Pancreas (tissue), 10 donors: ENCODE measurements at regions not wholly inside any gene's neighbourhood (a gene's known extent, or its start where the extent isn't known, plus 50 kb on each side); places are given as distances from the start of the nearest gene placed in this dataset.

Experiments used
- ATAC-seq, 4 donors: fragments of 200-7000 bp; cut with Tn5 transposase; one replicate each; pipeline versions ENCODE4 v1.8.0 to v1.9.1; 2020; ENCODE audit warnings: mild to moderate bottlenecking in 4 of 4, moderate library complexity in 4 of 4
- DNase-seq, 6 donors: peaks; one replicate each; pipeline ENCODE4 v3.0.0-alpha.2; 2020
- FAIRE-seq: peaks from 2 replicates; lab custom pipeline; 2012; peaks lifted over from hg19 to GRCh38; lab: Jason Lieb, UNC
- H3K27ac ChIP-seq, 4 donors: fragments of 200-600 bp; sonication (generic); 1 replicate in 3 of 4; 2 replicates in 1 of 4; pipeline versions ENCODE4 v1.5.0 to v1.8.0; 2020
- H3K27me3 ChIP-seq, 4 donors: fragments of 200-600 bp; one replicate each; pipeline ENCODE4 v1.8.0; 2021
- H3K36me3 ChIP-seq, 3 donors: fragments of 200-600 bp; sonication (generic) in 1 of 3; one replicate each; pipeline versions ENCODE4 v1.5.0 to v1.8.0; 2020 to 2021
- H3K4me1 ChIP-seq, 3 donors: fragments of 200-600 bp; one replicate each; pipeline ENCODE4 v1.8.0; 2021
- H3K4me3 ChIP-seq, 4 donors: fragments of 200-600 bp; sonication (generic) in 2 of 4; one replicate each; pipeline versions ENCODE4 v1.5.0 to v1.8.0; 2020 to 2021
- H3K9me3 ChIP-seq, 4 donors: fragments of 200-600 bp; one replicate each; pipeline ENCODE4 v1.8.0; 2021
- WGBS, 2 donors: extraction: QIAGEN DNeasy Blood & Tissue Kit; methylation state at CpG; one replicate each; pipeline ENCODE4 v1.1.7; 2013; 5-methylcytosine and 5-hydroxymethylcytosine counted together
- intact Hi-C, 3 donors: fragments of 100-400 bp; cut with DNase I; formaldehyde crosslinking; loops; one replicate each; pipeline versions ENCODE4 v1.11.1 to v1.14.2; 2022
- TF ChIP-seq, protein P1 (sequence below), 4 donors: fragments of 200-600 bp; sonication (generic) in 3 of 4; IDR thresholded peaks; one replicate each; pipeline versions ENCODE4 v1.5.0 to v1.8.0; 2021; ENCODE audit warnings: antibody characterized with exemption in 4 of 4
- donor health status: healthy with polysubstance abuse.
- donor health status: DM: no; HTN: no; CAD: no; lungs with moderate emphysema.
- donor health status: DM: no; HTN: no; CAD: no.
- donor health status: control.
- donor health status: control.
- donor health status: Bipolar disorder and iron deficiency.
- donor health status: DM: yes; HTN: yes; CAD: no.
- donor health status: DM: no; HTN: no; CAD: no.
- donor health status: DM: no; HTN: no; CAD: no.
- donor health status: DM: yes; HTN: yes; CAD: no.

DNA sequence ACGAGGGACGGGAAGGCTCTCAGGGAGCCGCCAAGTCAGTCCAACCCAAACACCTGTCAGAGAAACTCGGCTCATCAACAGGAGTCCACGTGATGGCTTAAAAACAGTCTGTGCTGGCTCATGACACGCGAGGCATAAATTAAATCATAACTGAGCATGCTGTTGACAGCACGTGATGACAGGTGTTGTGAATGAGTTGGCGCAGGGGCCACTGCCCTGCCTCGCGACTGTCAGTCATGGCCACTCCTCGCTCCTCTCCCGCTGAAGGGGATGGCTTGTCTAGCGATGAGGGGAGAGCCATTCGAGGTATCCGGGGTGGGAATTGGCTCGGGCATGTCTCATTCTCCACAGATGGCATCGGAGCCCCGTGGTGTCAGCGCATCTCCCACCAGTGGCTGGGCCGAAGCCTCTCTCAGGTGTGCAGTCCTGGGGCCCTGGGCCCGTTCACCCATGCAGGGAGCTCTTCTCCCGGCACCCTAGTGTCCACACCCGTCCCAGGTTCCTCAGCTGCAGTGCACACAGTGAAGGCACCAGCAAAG is 313.3 kb downstream of the BMP7 start:
- WGBS, 2 donors: 62 to 76% methylated on average over 24 of the region's 24 CpGs
- FAIRE-seq: no peak
- H3K27me3 ChIP-seq: peaks cover 0 to 6% (median 3%) of the 10 kb centered on the region in 4 donors

DNA sequence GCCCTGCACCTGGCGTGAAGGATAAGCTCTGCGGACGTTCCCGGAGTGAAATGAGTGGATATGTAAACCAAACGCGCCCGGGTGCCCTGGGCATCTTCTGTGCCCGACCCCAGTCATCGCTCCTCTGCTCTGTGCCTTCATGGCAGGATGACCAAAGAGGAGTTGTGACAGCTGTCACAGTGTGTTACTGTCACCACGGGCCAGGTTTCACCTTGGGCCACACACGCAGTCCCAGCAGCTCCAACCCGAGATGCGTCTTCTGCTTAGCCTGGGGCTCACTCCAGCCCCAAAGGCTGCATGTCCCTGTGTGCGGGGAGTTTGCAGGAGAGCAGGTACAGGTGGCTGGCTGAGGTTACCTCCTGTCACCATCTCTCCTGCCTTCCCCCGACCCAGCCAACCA is 311.6 kb downstream of the BMP7 start:
- Histone ChIP-seq H3K4me1 (no peaks in the 10 kb centered on the region), H3K27ac (no peak overlapping the region), H3K4me3 (no peak overlapping the region), H3K9me3 (no peaks in the 10 kb centered on the region), H3K27me3 (peaks cover 0 to 6% (median 4%) of the 10 kb centered on the region in 4 donors), H3K36me3 (no peaks in the 10 kb centered on the region)
- TF ChIP-seq, protein P1, sequence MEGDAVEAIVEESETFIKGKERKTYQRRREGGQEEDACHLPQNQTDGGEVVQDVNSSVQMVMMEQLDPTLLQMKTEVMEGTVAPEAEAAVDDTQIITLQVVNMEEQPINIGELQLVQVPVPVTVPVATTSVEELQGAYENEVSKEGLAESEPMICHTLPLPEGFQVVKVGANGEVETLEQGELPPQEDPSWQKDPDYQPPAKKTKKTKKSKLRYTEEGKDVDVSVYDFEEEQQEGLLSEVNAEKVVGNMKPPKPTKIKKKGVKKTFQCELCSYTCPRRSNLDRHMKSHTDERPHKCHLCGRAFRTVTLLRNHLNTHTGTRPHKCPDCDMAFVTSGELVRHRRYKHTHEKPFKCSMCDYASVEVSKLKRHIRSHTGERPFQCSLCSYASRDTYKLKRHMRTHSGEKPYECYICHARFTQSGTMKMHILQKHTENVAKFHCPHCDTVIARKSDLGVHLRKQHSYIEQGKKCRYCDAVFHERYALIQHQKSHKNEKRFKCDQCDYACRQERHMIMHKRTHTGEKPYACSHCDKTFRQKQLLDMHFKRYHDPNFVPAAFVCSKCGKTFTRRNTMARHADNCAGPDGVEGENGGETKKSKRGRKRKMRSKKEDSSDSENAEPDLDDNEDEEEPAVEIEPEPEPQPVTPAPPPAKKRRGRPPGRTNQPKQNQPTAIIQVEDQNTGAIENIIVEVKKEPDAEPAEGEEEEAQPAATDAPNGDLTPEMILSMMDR (IDR thresholded peaks at IDR 0.05): no peak
- intact Hi-C loops: no loop called here
- no peak for DNase-seq
- FAIRE-seq: no peak
- WGBS, 2 donors: 60 to 71% methylated on average over 15 of the region's 15 CpGs
- no peak for ATAC-seq

More for the DNA sequence above, 313.3 kb downstream of the BMP7 start:
- no peaks in the 10 kb centered on the region for H3K4me1 ChIP-seq
- H3K9me3 ChIP-seq: no peaks in the 10 kb centered on the region
- no peaks in the 10 kb centered on the region for H3K36me3 ChIP-seq
- intact Hi-C loops: no loop called here
- DNase-seq (no peak), ATAC-seq (no peak)
- H3K27ac ChIP-seq: no peak overlapping the region
- TF ChIP-seq, protein P1 (IDR thresholded peaks at IDR 0.05): no peak
- H3K4me3 ChIP-seq: no peak overlapping the region

DNA sequence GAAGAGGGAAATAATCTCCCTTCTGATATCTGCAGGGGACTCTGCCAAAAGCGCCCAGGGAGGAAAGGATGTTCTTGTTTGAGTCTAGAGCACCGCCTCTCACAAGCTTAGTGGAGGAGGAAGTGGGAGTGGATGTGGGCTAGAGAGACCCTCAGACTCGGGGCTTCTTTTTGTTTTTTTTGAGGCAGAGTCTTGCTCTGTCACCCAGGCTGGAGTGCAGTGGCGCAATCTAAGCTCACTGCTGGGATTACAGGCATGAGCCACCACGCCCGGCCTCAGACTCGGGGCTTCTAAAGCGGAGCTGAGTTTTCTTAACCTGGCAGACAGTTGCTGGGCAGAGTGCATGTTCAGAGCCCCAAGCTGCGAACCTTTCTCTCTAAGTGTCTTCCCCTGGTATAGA is 310.8 kb downstream of the BMP7 start:
- Histone ChIP-seq H3K27ac (no peak overlapping the region), H3K27me3 (peaks cover 0 to 6% (median 3%) of the 10 kb centered on the region in 4 donors), H3K36me3 (no peaks in the 10 kb centered on the region), H3K4me3 (no peak overlapping the region), H3K4me1 (no peaks in the 10 kb centered on the region), H3K9me3 (no peaks in the 10 kb centered on the region)
- TF ChIP-seq, protein P1 (IDR thresholded peaks at IDR 0.05): no peak
- intact Hi-C loops: no loop called here
- ATAC-seq (no peak), DNase-seq (no peak), FAIRE-seq (no peak)
- 47 to 57% methylated on average over 9 of the region's 9 CpGs for WGBS, 2 donors

DNA sequence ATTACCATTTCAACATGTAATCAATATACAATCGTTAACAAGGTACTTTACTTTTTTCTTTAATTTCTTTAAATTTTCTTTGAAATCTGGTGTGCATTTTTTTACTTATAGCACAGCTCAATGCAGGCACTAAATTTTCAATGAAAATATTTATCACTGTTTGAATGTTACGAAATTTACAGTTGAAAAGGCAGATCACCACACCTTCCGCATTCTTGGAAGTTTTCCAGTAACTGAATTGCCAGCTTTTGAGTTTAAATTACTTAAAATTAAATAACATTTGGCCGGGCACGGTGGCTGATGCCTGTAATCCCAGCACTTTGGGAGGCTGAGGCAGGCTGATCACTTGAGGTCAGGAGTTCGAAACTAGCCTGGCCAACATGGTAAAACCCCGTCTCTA is 309.9 kb downstream of the BMP7 start:
- TF ChIP-seq, protein P1 (IDR thresholded peaks at IDR 0.05): no peak
- no peaks in the 10 kb centered on the region for H3K36me3 ChIP-seq
- ATAC-seq (no peak), FAIRE-seq (no peak), DNase-seq (no peak)
- WGBS, 2 donors: 50 to 56% methylated on average over 7 of the region's 7 CpGs
- H3K9me3 ChIP-seq: no peaks in the 10 kb centered on the region
- H3K27ac ChIP-seq: no peak overlapping the region
- intact Hi-C loops: no loop called here
- no peaks in the 10 kb centered on the region for H3K4me1 ChIP-seq
- no peak overlapping the region for H3K4me3 ChIP-seq
- H3K27me3 ChIP-seq: peaks cover 0 to 6% (median 3%) of the 10 kb centered on the region in 4 donors

- H3K4me3 ChIP-seq: no peak overlapping the region
- 52% methylated on average over 34 of the region's 34 CpGs for WGBS, 2 donors
- DNase-seq (no peak), ATAC-seq (no peak), FAIRE-seq (no peak)
- TF ChIP-seq, protein P1 (IDR thresholded peaks at IDR 0.05): no peak
- intact Hi-C loops: no loop called here
- peaks cover 0 to 6% (median 3%) of the 10 kb centered on the region in 4 donors for H3K27me3 ChIP-seq
- H3K36me3 ChIP-seq: no peaks in the 10 kb centered on the region
- H3K4me1 ChIP-seq: no peaks in the 10 kb centered on the region
- no peaks in the 10 kb centered on the region for H3K9me3 ChIP-seq
- no peak overlapping the region for H3K27ac ChIP-seq
Observed at GRCh38 chr20:56957737-56958553, 308.5 kb downstream of the BMP7 start.
